ENCODE measurements at regions not wholly inside any gene's neighbourhood (a gene's known extent, or its start where the extent isn't known, plus 50 kb on each side); places are given as distances from the start of the nearest gene placed in this dataset.

- H3K9me3 Mint-ChIP-seq = peaks cover 4 to 10% of the 10 kb centered on the region in 2 donors
- no peak overlapping the region for H3K4me3 Mint-ChIP-seq
- no peak overlapping the region for H3K27ac Mint-ChIP-seq
- H3K4me1 Mint-ChIP-seq (ENCODE audit: low read depth in 2 of 2) = no peaks in the 10 kb centered on the region
- DNase-seq = no peak
- ATAC-seq (replicated peaks) = no peak
- no peaks in the 10 kb centered on the region for H3K36me3 Mint-ChIP-seq (ENCODE audit: insufficient read depth)
- H3K27me3 Mint-ChIP-seq = no peaks in the 10 kb centered on the region
These were observed 173.3 kb downstream of the SLC16A9 start for GRCh38 chr10:59536167-59537014.

- no peak overlapping the region for H3K4me3 Mint-ChIP-seq
- H3K27ac Mint-ChIP-seq = no peak overlapping the region
- peaks cover 6 to 11% of the 10 kb centered on the region in 2 donors for H3K9me3 Mint-ChIP-seq
- no peaks in the 10 kb centered on the region for H3K36me3 Mint-ChIP-seq (ENCODE audit: insufficient read depth)
- DNase-seq (no peak), ATAC-seq (replicated peaks) (no peak)
- H3K27me3 Mint-ChIP-seq = no peaks in the 10 kb centered on the region
- H3K4me1 Mint-ChIP-seq (ENCODE audit: low read depth in 2 of 2) = no peaks in the 10 kb centered on the region
These were observed 162.0 kb upstream of the FAM13C start for GRCh38 chr10:59524348-59524747.

DNA sequence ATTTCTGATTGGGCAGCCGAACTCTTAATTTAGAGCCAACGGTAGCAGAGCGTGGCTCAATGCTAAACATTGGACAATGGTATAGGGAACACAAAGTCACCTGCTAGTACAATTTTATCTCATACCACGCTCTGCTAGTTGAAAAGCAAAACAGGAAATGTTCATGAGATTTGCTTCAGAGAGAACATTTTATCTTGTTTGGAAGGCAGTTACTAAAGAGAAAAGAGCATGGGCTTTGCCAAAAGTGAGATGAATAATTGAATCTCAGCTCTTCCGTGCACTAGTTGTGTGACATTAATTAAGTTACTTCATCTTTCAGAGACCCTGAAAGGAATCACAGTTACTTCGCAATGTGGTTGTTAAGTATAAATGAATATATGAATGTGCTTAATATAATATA is 161.5 kb upstream of the FAM13C start:
- Mint-ChIP-seq H3K27me3 (no peaks in the 10 kb centered on the region), H3K36me3 (ENCODE audit: insufficient read depth) (no peaks in the 10 kb centered on the region), H3K4me1 (ENCODE audit: low read depth in 2 of 2) (no peaks in the 10 kb centered on the region), H3K9me3 (peaks cover 6 to 7% of the 10 kb centered on the region in 2 donors), H3K27ac (no peak overlapping the region), H3K4me3 (no peak overlapping the region)
- ATAC-seq (replicated peaks) (no peak), DNase-seq (no peak)

DNA sequence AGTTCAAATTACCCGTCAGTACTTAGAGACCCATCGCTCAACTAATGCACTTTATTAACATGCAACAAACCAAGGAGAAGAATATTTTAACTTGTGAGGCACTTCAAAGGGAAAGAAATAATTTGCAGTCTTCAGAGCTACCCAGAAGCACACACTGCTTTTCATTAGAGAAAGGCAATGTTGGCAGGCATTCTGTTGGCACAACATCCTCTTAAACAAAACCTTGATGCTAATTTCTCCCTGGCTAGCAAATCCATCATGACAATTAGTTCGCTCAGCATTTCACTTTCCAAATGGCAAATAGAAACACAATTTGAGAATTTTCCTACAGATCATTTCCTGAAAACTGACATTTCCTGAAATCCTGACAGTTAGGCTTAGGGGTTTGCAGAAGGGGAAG is 155.6 kb upstream of the FAM13C start:
- H3K9me3 Mint-ChIP-seq = peaks cover 0 to 1% of the 10 kb centered on the region in 2 donors

GRCh38 chr10:59517341-59517899 is 155.1 kb upstream of the FAM13C start:
- no peaks in the 10 kb centered on the region for H3K36me3 Mint-ChIP-seq (ENCODE audit: insufficient read depth)
- no peaks in the 10 kb centered on the region for H3K4me1 Mint-ChIP-seq (ENCODE audit: low read depth in 2 of 2)
- peaks cover 1 to 3% of the 10 kb centered on the region in 2 donors for H3K9me3 Mint-ChIP-seq
- no peak overlapping the region for H3K27ac Mint-ChIP-seq
- DNase-seq (no peak), ATAC-seq (replicated peaks) (no peak)
- no peak overlapping the region for H3K4me3 Mint-ChIP-seq
- H3K27me3 Mint-ChIP-seq = no peaks in the 10 kb centered on the region

More for the DNA sequence above, 155.6 kb upstream of the FAM13C start:
- Mint-ChIP-seq H3K4me3 (no peak overlapping the region), H3K27ac (no peak overlapping the region), H3K4me1 (ENCODE audit: low read depth in 2 of 2) (no peaks in the 10 kb centered on the region), H3K36me3 (ENCODE audit: insufficient read depth) (no peaks in the 10 kb centered on the region), H3K27me3 (no peaks in the 10 kb centered on the region)
- no peak for DNase-seq
- no peak for ATAC-seq (replicated peaks)

DNA sequence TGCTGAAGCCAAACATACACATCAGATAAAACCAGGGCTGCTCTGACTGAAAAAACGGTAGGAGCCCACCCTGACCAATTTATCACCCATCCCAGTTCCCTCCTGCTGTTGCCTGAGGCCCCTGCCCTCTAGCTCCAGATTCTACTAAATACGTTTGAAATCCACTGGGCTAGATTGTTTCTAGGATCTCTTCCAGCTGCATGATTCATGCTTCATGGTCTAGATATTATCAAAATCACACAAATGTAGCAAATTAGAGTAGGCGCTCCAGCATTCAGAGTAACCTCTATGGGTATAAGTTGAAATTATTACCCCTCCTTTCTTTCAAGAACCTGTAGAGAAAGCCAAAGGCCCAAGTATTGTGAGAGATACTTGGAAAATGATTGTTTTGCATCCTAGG is 151.2 kb upstream of the FAM13C start:
- Mint-ChIP-seq H3K4me1 (ENCODE audit: low read depth in 2 of 2) (no peaks in the 10 kb centered on the region), H3K4me3 (no peak overlapping the region), H3K27me3 (no peaks in the 10 kb centered on the region), H3K36me3 (ENCODE audit: insufficient read depth) (no peaks in the 10 kb centered on the region), H3K9me3 (peaks cover 5 to 7% of the 10 kb centered on the region in 2 donors), H3K27ac (no peak overlapping the region)
- ATAC-seq (replicated peaks) = no peak
- no peak for DNase-seq

DNA sequence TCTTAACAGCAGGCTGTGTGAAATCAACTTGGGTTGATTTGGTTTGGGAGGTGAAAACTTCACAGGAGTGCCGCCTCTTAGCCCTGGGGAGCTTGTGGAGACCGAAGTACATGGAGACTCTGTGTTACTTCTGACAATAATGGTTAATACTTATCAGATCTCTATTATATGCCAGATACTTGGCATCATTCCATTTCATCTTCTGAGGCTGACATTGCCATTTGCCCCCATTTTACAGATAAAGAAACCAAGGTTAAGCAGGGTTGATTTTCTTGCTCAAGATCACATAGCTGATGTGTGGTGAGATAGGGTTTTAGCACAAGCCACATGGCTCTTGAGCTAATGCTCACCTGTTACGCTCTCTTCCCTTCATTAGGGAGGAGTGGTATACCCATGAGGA is 150.6 kb upstream of the FAM13C start:
- H3K9me3 Mint-ChIP-seq = peaks cover 5 to 7% of the 10 kb centered on the region in 2 donors
- ATAC-seq (replicated peaks) (no peak), DNase-seq (no peak)
- H3K27ac Mint-ChIP-seq = no peak overlapping the region
- no peaks in the 10 kb centered on the region for H3K4me1 Mint-ChIP-seq (ENCODE audit: low read depth in 2 of 2)
- no peak overlapping the region for H3K4me3 Mint-ChIP-seq
- no peaks in the 10 kb centered on the region for H3K36me3 Mint-ChIP-seq (ENCODE audit: insufficient read depth)
- H3K27me3 Mint-ChIP-seq = no peaks in the 10 kb centered on the region

GRCh38 chr10:59508956-59509355 is 146.6 kb upstream of the FAM13C start:
- no peaks in the 10 kb centered on the region for H3K4me1 Mint-ChIP-seq (ENCODE audit: low read depth in 2 of 2)
- H3K27me3 Mint-ChIP-seq = no peaks in the 10 kb centered on the region
- no peaks in the 10 kb centered on the region for H3K36me3 Mint-ChIP-seq (ENCODE audit: insufficient read depth)
- no peak overlapping the region for H3K4me3 Mint-ChIP-seq
- H3K27ac Mint-ChIP-seq = no peak overlapping the region
- no peak for DNase-seq
- no peak for ATAC-seq (replicated peaks)
- peaks cover 3 to 7% of the 10 kb centered on the region in 2 donors for H3K9me3 Mint-ChIP-seq

- no peaks in the 10 kb centered on the region for H3K36me3 Mint-ChIP-seq (ENCODE audit: insufficient read depth)
- no peak overlapping the region for H3K27ac Mint-ChIP-seq
- DNase-seq (no peak), ATAC-seq (replicated peaks) (no peak)
- no peak overlapping the region for H3K4me3 Mint-ChIP-seq
- no peaks in the 10 kb centered on the region for H3K27me3 Mint-ChIP-seq
- H3K9me3 Mint-ChIP-seq = peaks cover 3 to 7% of the 10 kb centered on the region in 2 donors
- no peaks in the 10 kb centered on the region for H3K4me1 Mint-ChIP-seq (ENCODE audit: low read depth in 2 of 2)
These were observed 145.9 kb upstream of the FAM13C start for GRCh38 chr10:59508296-59508695.

- Mint-ChIP-seq H3K36me3 (ENCODE audit: insufficient read depth) (no peaks in the 10 kb centered on the region), H3K4me3 (no peak overlapping the region), H3K4me1 (ENCODE audit: low read depth in 2 of 2) (no peaks in the 10 kb centered on the region), H3K27me3 (no peaks in the 10 kb centered on the region), H3K27ac (no peak overlapping the region), H3K9me3 (peaks cover 0 to 1% of the 10 kb centered on the region in 2 donors)
- DNase-seq = no peak
- no peak for ATAC-seq (replicated peaks)
These were observed 143.6 kb upstream of the FAM13C start for GRCh38 chr10:59505926-59506325.

DNA sequence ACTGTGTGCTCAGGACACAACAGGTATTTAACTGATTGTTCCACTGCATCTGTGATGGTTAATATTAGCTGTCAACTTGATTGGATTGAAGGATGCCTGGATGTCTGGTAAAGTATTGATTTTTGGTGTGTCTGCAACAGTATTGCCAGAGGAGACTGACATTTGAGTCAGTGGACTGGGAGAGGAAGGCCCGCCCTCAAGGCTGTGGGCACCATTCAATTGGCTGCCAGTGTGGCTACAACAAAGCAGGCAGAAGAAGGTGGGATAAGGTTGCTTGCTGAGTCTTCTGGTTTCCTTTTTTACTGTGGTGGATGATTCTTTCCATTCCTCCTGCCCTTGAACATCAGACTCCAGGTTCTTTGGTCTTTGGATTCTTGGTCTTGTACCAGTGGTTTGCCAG is 137.1 kb upstream of the FAM13C start:
- Mint-ChIP-seq H3K27me3 (peaks cover 0 to 7% of the 10 kb centered on the region in 2 donors), H3K36me3 (ENCODE audit: insufficient read depth) (no peaks in the 10 kb centered on the region), H3K9me3 (peaks cover 7% of the 10 kb centered on the region in 2 donors), H3K4me1 (ENCODE audit: low read depth in 2 of 2) (no peaks in the 10 kb centered on the region), H3K4me3 (no peak overlapping the region), H3K27ac (no peak overlapping the region)
- DNase-seq (no peak), ATAC-seq (replicated peaks) (no peak)

GRCh38 chr10:59493017-59493416 is 130.7 kb upstream of the FAM13C start:
- H3K4me1 Mint-ChIP-seq (ENCODE audit: low read depth in 2 of 2) = no peaks in the 10 kb centered on the region
- no peak for DNase-seq
- H3K27me3 Mint-ChIP-seq = no peaks in the 10 kb centered on the region
- ATAC-seq (replicated peaks) = no peak
- peaks cover 12 to 25% of the 10 kb centered on the region in 2 donors for H3K9me3 Mint-ChIP-seq
- H3K36me3 Mint-ChIP-seq (ENCODE audit: insufficient read depth) = peaks cover 3% of the 10 kb centered on the region
- no peak overlapping the region for H3K27ac Mint-ChIP-seq
- no peak overlapping the region for H3K4me3 Mint-ChIP-seq

DNA sequence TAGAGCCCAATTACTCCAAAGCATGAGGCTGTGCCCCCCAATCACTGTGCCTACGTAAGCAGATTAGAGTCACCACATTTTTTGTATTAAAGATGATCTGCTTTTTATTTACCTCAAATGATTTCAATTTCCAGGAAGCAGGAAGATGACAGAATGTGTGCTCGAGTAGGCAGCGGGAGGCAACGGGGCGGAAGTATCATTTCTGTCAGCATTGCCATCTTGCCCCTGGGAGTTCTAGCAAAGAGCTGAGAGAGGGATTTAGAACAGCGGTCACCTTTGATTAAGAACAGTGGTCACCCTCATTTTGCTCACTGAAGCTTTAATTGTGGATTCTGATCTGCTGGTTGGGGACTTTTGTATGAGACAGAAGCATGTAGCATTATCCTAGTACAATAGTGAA is 117.1 kb upstream of the FAM13C start:
- no peak overlapping the region for H3K27ac Mint-ChIP-seq
- no peak for ATAC-seq (replicated peaks)
- H3K4me3 Mint-ChIP-seq = no peak overlapping the region
- H3K36me3 Mint-ChIP-seq (ENCODE audit: insufficient read depth) = no peaks in the 10 kb centered on the region
- peaks cover 2 to 8% of the 10 kb centered on the region in 2 donors for H3K9me3 Mint-ChIP-seq
- DNase-seq = no peak
- no peaks in the 10 kb centered on the region for H3K27me3 Mint-ChIP-seq
- no peaks in the 10 kb centered on the region for H3K4me1 Mint-ChIP-seq (ENCODE audit: low read depth in 2 of 2)

GRCh38 chr10:59470570-59470969 is 108.2 kb upstream of the FAM13C start:
- Mint-ChIP-seq H3K27me3 (no peaks in the 10 kb centered on the region), H3K36me3 (ENCODE audit: insufficient read depth) (no peaks in the 10 kb centered on the region), H3K27ac (no peak overlapping the region), H3K4me3 (no peak overlapping the region), H3K4me1 (ENCODE audit: low read depth in 2 of 2) (no peaks in the 10 kb centered on the region), H3K9me3 (peaks cover 11 to 16% of the 10 kb centered on the region in 2 donors)
- DNase-seq (no peak), ATAC-seq (replicated peaks) (no peak)

All from effector memory CD8-positive, alpha-beta T cell (primary cell).